HCEC 1CT (cell line): ENCODE measurements at regions not wholly inside any gene's neighbourhood (a gene's known extent, or its start where the extent isn't known, plus 50 kb on each side); places are given as distances from the start of the nearest gene placed in this dataset.

ENCODE experiments used
- DNase-seq: peaks from one replicate; pipeline ENCODE4 v3.0.0-alpha.2; 2017

DNA sequence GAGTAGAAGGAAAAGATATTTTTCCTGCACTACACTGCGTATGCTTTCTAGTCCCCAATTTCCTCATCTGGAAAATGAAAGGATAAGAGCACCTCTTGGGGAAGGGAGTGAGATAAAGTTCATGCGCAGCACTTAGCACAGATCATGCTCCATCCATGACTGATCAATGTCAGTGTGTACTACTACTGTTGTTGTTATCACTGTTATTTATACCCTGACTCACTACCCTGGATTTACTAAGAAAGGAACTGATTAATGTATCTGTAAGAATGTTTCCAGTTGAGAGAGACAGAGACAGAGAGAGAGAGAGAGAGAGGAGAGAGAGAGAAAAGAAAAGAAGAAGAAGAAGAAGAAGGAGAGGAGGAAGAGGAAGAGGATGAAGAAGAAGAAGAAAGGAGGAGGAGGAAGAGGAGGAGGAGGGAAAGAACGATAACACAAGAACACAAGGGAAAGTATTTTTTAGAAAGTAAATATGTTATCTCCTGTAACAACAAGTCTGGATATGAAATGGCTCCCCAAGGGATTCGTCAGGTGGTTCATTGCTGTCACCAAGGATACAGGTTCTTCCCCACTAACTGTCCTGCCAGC, 212.2 kb upstream of the PROK2 start:
- DNase-seq: peak; percentile 66

DNA sequence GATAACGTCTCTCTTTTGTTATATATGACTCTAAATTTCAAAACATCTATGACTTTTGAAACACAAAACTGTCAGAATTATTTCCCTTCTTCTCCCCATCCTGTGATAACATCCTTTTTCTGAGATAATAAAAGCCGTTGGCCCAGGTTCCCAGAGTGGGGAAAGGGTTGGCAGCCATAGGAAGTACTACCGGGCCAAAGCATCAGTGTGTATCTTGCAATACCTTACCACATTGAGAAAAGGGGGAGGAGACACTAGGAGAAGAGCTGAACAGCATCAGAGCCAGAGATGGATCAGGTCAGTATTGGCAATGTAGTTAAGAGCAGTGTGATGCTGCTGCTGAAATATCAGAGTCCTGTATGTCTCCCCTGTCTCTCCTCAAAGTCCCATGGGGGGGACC, 210.0 kb upstream of the PROK2 start:
- no peak for DNase-seq

DNA sequence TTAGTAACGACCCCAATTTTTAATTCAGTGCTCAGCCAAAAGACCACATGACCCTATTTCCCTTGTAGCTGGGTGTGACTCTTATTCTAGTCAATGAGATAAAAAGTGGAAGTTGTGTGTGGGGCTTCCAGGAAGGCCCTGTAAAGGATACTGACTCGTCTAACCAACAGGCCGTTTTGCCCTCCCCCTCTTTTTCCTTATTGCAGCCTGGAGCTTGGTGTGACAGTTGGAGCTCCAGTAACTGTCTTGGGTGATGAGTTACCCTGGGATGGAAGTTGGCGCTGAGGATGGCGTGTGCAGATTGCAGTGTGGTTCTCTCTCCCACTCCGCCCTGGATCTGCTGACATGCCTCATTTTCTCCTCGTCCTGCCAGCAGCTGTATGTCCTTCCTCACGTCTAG, 209.3 kb upstream of the PROK2 start:
- no peak for DNase-seq

DNA sequence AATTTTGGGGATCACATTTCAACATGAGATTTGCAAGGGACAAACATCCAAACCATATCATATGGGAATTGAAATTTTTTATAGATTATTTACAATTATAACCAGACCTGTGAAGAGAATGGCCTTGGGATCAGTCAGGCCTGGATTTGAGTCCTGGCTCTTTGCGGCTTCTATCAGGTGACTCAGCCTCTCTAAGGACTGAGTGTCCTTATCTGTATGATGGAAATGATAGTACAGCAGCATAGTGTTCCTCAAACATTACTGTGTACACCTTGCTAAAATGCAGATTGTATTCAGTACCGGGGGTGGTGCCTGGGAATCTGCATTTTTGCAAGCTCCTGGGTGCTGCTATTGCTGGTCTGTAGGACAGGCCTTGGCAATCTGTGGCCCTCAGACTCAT, 206.7 kb upstream of the PROK2 start:
- DNase-seq: no peak

DNA sequence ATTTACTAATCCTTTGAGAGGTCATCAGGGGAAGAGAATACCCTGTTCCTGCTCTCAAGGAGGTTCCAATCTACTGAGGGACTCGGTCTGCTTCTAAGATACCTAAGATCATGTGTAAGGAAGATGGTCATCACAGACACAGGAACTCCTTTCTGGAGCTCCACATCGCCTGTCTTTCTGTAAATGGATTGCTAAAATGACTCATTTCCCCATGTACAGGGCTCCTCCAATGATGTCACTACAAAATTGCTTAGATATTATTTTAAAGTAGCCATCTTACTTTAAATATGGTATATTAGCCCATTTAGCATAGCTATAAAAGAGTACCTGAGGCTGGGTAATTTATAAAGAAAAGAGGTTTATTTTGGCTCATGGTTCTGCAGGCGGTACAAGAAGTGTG, 206.1 kb upstream of the PROK2 start:
- DNase-seq: peak; percentile 31

DNA sequence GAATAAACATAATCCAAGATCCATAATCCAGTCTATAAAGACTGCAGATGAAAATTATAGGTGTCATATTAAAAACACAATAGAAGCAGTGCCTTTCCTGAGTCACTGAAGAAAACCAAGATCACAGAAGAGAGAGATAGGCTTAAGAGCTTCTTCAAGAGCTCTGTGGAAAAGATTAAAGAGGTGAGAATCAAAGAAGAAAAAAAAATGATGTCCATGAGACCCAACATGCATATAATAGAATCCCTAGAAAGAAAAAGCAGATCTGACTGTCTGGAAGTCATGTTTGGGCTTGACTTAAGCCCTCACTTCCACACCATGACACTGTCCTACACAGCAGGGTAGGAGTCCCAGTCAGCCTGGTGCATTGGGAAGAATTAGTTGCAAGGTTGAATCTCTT, 205.6 kb upstream of the PROK2 start:
- DNase-seq: no peak

DNA sequence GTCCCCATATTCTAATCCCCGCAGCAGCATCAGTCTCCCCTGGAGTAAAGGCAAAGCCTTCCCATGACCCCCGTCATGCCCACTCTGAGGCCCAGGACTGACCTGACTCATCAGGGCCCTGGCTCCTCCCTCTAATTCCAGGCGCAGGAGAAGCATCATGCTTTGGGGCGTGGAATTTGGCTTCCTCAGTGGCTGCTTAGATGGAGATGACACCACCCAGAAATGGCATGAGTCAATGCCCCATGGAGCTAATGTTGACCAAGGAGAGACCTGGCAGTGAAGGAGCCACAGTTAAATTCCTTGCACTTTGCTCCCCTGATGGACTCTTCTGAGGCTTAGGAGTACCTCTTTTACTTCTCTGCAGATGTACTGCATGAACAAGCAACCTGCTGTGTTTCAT, 204.2 kb upstream of the PROK2 start:
- DNase-seq: peak; percentile 80

DNA sequence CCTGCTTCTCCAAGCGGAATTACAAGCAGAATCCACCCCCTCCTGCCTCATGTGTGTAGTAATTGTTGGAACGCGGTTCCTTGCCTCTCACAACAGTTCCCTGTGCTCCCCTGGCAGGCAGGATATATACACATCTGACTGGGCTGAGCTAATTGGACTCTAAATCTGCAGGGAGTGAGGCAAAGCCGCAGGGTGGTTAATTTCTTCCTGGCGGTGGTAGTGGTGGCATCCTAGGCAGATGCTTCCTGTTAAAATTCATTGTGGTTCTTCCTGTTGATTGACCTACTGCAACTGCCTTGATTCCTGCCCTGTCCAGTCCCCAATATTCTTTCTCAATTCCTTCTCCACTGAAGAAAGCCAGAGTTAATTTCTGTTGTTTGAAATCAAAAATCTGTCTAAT, 202.9 kb upstream of the PROK2 start:
- DNase-seq: no peak

DNA sequence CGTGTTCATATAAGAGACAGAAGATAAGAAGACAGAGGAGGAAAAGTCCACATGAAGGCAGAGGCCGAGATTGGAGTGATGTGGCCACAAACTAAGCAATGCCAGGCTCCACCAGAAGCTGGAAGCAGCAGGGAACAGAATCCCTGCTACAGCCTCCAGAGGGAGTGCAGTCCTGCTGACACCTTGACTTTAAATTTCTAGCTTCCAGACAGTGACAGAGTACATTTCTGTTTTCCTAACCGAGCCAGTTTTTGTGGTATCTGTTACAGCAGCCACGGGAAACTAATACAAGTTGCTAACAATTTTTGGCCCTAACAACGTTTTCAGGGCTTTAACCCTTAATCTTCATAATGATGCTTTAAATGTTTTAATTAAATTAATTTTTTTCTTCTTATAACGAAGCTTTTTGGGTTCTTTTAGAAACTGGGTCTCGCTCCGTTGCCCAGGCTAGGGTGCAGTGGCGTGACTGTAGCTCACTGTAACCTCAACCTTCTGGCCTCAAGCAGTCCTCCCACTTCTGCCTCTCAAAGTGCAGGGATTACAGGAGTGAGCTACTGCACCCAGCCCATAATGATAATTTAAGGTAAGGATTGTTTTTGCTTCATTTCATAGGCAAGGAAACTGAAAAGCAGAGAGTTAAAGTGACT, 202.3 kb upstream of the PROK2 start:
- peak; percentile 56 for DNase-seq

DNA sequence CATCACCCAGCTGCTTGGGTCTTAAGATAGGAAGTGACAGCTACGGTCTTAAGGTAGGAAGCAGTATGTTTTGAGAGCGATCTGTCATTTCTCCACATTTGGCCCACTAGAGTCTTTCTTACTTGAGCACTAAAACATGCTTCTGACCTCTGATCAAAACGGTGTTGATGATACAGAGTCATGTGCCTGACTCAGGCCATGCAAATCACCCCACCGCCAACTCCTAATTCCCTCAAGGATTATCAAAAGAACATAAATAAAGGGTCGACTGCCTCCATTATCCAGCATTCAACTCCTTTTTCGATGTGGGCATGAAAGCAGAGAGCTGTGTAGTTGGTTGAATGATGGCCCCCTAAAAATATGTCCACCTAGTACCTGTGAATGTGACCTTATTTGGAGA, 201.7 kb upstream of the PROK2 start:
- DNase-seq: no peak

DNA sequence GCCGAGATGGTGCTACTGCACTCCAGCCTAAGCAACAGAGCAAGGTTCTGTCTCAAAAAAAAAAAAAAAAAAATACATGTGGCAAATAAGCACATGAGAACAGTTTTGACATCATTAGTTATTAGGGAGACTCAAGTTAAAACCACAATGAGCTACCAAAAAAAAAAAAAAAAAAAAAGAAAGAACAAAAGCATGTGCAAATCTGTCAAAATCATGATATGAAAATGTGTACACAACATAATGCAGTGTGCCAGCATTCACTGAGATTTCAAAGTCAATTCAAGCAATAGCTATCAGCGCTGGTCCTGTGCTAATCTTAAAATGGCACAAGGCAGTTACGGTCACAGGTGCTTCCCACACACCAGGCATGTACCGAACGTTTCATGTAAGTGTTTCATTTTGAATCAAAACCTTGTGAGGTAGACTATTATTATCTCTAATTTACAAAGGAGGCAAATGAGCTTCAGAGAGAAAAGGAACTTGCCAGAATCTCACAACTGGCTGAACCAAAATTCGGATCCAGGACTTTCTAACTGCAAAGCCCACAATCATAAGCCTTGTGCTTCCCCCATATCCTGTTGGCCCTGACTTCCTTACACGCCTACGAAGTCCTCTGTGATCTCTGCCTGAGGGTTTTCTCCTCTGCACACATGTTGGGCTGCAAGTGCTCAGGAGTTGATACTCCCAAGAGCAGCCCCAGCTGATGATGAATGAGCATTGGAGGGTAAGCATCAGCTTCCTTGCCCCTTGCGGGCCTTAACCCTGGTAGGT, 200.1 kb upstream of the PROK2 start:
- no peak for DNase-seq

DNA sequence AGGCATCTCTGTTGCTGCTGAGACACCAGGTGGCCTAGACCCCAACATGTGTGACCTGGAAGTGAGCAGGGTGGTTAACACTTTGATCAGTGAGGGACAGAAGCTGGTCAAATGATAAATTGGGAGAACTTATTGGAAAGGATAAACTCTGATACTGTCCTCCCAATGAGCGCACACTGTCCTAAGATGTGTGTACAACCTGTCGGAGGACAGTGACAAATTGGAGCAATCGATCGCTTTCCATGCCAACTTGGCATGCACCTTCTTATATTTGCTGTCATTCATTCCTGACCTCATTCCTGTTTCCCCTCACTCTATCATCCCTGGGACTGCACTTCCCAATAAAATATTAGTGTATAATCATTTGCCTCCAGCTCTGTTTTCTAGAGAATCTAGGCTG, 198.7 kb upstream of the PROK2 start:
- no peak for DNase-seq

DNA sequence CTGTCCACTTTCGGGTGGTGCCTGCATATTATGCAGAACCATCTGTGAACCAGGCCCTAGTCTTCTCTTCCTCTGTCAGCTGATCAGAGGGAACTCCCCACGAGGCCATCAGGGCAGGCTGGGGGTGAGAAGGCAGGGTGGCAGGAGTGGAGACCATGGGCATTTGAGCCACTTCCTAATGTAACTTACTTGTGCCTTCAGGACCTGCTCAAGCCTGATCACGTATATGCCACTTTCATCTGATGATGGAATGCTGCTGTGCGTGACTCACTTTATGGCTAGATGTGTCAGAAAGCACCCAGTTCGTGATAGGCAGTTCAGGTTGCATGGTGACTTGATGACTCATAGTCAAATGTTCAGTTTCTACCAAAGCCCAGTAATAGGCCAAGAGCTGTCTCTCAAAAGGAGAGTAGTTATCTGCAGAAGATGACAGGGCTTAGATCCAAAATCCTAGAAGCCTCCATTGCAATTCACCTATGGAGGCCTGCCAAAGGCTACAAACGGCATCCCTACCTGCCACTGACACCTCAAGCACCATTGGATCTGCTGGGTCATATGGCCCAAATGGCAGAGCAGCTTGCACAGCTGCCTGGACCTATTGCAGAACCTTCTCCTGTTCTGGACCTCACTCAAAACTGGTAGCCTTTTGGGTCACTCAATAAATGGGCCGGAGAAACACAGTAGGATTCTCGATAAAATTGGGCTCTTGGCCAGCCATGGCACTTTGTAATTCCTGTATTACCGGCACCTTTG, 197.7 kb upstream of the PROK2 start:
- DNase-seq: peak; percentile 94

DNA sequence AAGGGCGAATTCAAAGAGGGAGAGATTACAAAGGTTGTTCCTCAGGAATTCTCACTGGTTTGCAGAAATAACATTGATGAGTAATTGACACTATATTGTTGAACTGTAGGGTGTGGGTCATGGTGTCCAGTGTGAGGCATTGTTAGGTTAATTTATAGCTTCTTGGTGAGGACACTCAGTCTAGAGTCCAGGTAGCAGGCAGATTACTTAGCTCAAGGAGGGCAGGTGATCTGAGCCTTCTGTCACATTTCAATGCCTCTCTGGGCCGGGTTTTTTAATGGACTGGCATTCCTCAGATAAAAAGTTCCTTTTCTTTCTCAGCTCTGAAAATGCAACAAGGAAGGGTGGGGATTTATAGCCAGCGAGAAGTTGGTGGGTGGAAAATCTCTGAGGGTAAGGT, 194.2 kb upstream of the PROK2 start:
- no peak for DNase-seq

DNA sequence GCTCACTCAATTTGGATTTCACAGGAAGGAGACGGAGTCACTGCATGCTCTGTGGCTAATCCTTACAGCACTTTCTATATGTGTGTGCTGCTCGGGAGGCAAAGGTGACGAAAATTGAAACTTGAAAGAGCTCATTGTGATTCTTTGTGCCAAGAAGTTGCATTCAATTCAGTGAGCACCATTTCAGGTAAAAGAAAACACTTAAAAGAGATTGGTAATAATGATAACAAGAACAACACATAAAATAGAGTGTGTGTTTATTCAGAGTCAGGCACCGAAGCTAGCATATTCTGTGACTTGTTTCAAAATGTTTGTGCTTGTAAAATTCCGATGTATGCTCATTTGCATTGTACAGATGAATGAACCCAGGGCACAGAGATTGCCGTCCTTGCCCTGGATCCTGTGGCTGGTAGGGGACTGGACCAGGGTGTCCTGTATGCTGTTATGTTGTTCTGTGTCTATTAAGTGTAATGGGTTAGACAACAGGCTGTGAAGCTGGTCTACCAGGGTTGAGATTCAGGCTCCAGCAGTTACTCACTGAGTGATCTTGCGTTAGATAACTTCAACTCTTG, 193.3 kb upstream of the PROK2 start:
- no peak for DNase-seq

DNA sequence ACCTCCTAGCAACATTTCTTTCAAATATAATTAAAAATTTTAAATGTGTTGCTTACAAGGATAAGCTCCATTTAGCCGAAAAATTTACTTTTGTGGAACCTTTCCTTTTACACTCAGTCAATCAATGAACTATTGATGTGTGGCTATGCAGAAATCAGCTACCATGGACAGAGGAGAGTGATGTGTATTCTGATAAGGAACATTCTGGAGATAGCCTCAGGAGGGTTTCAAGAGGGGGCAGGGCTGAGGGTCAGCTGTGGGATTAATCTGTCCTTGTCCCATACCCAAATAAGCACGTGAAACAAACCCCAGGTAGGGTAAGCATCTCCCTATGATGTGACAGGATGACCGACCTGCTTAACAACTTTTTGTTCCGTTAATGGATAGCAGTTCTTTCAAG, 192.6 kb upstream of the PROK2 start:
- DNase-seq: no peak

DNA sequence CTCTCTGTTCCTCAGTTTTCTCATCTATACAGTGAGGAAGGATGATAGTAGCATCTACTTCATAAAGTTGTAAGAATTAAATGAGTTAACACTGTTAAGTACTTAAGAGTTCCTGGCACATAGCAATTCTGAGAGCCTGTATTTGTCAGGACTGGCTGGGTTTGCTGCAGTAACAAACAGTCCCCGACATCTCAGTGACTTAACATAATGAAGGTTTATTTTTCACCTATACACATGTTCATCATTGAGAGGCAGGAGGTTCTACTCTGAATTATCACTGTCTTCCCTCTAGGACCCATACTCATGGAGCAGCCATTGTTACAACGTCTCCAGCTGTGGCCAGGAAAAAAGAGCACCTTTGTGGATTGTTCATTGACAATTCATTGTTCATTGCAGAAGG, 190.6 kb upstream of the PROK2 start:
- no peak for DNase-seq

DNA sequence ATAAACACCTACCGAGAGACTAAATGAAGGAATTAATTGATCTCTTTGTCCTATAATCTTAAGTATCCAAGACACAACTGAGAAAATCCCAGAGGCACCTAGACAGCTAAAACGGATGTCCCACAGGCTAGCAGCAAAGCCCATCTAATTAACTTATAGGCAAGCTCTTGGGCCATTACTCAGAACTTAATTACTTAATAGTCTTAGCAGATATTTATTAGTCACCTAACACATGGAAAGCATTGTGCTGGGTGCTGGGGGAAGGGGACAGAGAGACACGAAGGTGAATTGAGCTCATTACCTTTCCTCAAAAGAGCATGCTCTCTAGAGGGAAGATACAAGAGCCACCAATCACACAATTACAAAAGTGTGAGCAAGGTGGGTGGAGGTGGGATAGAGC, 189.8 kb upstream of the PROK2 start:
- no peak for DNase-seq

DNA sequence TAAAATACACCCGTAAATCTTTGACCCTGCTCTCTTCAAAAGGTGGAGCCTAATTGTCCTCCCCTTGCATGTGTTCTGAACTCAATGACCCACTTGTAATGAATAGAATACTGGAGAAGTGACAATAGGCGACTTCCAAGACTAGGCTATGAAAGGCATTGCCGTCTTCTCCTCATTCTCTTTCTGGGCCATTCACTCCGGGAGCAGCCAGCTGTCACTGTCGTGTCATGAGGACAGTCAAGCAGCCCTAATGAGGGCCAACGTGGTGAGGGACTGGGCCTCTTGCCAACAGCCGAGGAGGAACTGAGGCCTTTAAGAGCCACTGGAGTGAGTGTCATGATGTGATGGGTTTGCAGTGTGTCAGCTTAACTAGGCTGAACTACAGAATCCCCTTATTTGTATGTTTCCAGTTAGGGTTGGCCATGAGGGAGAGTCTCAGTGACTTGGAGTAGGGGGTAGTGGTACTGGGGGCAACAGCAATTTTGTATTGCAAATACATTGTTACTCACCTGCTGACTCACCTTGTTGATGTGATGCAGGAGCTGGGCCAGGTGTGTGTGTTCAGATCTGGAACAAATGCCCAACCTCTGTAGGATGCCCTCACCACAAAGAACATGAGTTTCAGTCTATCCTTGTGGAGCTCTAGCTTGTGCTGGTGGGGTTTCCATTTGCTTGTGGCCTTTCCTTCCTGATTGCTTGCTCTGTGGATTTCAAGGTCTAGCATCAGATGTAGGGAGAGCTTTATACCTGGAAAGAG, 188.5 kb upstream of the PROK2 start:
- DNase-seq: no peak

DNA sequence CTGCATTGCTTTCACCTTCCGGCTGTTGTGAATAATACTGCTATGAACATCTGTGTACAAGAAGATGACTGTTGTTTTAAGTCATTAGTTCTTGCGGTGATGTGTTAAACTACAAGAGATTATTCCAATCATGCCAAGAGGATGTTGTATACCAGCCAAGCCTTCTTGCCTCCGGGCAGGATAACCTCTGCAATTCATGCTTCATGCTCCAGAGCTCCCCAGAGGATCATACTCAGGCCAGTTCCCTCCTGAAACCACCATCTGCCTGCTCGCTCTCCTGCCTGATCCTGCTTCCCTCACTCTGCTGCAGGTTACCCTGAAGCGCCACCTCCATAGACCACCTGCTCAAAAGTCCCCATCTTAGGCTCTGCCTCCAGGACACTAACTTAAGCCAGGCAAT, 187.1 kb upstream of the PROK2 start:
- DNase-seq: no peak

DNA sequence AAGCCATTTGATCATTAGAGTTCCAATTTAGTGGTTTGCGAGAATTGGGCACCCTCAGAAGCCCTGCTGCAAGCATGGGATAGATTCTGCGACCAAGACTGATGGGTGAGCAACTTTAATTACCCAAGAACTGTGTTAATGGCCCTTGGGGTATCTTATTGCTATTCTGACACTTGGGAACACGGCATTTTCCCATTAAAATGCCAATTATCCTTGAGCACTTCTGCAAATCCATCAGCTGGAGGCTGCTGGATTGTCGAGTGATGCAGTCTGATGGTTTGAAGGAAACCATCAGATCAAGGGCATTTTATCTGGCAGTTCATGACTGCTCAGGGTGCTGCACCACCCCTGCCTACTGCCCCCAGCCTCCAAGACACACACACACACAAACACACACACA, 183.6 kb upstream of the PROK2 start:
- no peak for DNase-seq

DNA sequence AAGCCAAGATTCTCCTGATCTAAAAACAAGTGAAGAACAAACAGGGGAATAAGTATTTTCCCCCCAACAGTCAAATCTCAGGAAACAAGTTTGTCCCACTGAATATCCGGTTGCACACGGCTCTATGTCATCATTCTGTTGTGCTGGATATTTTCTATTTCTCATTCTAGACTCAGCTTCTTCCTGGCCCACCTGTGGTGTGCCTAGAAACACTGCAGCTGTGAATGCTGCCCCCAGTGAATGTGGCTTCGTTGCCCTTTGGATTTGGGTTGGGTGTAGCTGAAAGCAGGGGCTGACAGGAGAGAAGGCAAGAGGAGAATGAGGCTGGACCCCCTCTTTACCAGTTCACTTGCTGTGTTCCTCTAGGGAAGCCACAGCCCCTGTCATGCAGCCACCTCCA, 181.2 kb upstream of the PROK2 start:
- DNase-seq: no peak

DNA sequence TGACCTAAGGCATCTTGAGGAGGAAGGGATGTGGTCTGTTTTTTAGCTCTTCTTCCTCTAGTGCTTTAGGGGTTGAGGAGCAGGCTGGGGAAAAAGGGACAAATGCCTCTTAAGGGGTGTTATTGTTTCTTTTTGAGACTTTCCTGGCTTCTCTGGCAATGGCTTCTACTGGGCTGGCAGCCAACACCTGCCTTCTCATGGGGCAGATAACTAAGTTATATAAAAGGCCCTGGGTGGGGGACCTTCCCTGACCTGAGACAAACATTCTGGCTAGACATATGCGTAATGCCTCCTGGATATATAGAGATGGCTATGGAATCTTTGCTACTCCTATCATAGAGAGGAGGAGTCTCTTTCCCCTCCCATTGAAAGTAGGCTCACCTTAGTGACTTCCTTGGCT, 179.2 kb upstream of the PROK2 start:
- no peak for DNase-seq
